ENCODE measurements at regions not wholly inside any gene's neighbourhood (a gene's known extent, or its start where the extent isn't known, plus 50 kb on each side); places are given as distances from the start of the nearest gene placed in this dataset.
"Not testable (repeated sequence)": the region's sequence is repeated elsewhere in the genome, so short reads cannot be mapped to it uniquely, and the experiment has no call there.

DNA sequence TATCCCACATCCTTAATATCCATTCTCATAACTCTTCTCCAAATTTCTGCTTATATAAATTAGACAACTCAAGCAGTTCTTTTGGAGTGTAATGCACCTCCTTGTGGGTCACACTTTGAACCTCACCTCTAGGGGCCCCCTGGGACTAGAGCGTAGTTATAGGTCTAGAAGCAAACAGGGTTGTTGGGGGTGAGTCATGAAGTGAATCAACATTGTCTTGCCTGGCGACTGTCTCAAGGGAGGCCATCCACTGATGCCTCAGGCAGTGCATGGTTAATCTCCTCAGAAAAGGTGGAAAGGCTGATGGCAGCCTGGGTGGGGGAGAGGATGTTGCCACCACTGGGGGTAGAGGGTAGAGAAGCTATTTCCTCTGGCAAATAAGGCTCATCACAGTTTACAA is 129.1 kb downstream of the TNFRSF21 start:
- no peak for DNase-seq

DNA sequence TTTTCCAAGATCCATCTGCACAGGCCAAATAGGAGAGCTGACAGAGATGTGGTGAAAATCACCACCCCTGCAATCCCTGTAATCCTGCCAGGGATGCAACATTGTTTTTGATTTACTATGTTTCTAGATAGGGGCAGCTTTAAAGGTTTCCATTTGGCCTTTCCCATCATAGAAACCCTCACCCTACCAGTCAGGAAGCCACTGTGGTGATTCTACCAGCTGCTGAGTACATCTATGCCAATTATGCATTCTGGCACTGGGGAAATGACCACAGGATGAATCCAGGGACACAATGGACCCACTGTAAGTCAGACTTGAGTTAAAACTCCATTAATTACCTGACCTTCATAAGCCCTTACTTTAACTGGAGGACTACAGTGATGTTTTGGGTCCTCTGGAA is 130.4 kb downstream of the TNFRSF21 start:
- DNase-seq, result no peak

DNA sequence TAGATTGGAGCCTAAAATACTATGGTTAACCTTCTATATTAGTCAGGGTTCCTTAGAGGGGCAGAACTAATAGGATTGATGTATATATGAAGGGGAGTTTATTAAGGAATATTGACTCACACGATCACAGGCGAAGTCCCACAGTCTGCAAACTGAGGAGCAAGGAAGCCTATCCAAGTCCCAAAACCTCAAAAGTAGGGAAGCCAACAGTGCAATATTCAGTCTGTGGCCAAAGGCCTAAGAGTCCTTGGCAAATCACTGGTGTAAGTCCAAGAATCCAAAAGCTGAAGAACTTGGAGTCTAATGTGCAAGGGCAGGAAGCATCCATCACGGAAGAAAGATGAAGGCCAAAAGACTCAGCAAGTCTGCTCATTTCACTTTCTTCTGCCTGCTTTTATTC is 133.5 kb upstream of the ADGRF1 start:
- no peak for DNase-seq

DNA sequence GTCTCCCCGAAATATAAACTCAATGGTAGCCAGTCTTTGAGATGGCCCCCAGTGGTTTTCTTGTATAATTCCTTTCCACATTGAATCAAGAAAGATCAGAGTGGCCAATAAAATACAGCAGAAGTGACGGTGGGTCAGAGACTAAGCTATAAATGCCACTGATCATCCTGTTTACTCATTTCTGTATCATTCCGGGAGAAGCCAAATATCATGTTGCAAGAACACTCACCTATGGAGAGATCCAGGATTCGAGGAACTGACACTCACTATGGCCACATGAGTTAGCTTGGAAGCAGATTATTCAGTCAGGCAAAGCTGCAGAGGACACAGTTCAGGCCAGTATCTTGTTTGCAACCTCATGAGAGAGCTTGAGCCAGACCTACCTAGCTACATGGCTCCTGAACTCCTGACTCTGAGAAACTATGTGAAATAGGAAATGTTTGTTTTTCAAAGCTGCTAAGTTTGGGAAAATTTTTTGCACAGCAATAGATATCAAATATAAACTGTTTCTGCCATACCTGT is 132.4 kb upstream of the ADGRF1 start:
- no peak for DNase-seq

DNA sequence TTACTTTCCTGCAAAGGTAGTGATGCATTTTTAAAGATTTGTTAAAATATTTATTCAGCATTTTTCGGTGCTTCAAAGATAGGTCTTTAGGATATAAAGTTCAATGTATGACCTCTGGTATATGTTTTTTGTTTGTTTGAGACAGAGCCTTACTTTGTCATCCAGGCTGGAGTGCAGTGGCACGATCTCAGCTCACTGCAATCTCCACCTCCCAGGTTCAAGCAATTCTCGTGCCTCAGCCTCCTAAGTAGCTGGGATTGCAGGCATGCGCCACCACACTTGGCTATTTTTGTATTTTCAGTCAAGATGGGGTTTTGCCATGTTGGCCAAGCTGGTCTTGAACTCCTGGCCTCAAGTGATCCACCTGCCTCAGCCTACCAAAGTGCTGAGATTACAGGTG is 131.9 kb upstream of the ADGRF1 start:
- not testable (repeated sequence) for DNase-seq

DNA sequence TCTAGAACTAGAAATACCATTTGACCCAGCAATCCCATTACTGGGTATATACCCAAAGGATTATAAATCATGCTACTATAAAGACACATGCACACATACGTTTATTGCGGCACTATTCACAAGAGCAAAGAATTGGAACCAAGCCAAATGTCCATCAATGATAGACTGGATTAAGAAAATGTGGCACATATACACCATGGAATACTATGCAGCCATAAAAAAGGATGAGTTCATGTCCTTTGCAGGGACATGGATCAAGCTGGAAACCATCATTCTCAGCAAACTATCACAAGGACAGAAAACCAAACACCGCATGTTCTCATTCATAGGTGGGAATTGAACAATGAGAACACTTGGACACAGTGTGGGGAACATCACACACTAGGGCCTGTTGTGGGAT is 131.0 kb upstream of the ADGRF1 start:
- not testable (repeated sequence) for DNase-seq

DNA sequence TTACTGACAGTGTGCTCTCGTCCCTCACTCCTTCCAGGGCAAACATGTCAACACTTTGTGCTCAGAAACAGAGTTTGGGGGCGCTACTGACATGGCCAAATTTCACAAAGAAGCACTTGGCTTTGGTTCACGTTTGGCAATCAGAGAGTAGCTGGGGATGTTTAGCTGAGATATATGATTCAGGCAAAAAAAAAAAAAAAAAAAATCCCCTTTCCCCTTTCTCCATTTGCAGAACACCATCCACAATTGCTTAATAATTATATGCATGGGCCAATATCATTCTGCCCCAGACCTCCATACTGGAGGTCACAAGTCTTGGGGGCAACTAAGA is 128.4 kb upstream of the ADGRF1 start:
- no peak for DNase-seq

DNA sequence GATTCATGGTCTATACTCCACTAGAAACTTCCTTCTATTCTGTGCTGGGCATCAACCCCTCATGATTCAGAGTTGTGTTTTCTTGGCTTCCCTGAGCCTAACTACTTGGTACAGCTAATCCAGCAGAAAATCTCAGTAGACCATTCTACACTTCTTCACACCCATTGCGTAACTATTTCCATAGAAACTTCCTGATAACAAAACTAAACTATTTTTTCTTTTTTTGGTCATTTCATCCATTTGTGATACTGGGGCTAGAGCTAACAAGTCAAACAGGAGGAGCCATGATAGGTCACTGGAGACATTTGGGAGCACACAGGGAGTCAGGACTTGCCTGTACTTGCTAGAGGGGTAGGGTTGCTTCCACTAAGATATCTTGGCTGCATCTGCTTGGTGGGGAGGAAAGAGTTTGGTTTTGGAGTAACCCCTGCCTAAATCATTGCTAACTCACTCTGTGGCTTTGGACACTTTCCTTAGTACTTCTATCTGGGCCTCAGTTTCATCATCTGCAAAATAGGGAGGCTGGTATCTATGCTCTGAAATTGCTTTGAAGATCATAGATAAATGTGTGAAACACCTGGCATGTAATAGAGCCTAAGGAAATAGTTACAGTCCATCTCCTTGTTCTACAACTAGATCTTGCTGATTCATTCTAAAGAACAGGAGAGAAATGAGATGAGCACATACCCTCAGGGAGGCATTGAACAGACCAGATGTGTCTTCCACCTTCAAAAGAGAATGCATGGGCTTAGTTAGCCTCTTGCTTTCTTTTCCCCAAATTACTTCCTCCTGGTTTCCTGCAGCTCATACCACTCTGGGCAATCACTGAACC is 127.9 kb upstream of the ADGRF1 start:
- no peak for DNase-seq

DNA sequence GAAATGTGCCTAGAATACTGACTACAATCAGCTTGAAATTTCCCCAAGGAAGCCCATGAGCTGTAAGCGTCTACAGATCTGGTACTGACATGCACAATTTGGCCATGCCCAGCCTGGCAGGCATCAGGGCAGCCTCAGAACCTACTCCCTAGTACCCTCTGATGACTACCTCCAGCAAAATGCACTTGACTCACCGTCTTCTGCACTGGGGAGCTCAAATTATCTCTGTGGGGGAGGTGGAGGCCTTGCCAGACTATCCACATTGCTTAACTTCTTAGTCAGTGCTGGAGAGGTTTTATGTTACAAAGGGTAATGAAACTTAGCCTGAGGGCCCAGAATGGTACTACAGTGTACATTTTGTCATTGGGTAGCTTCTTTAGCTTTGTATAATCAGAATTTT is 126.0 kb upstream of the ADGRF1 start:
- no peak for DNase-seq

DNA sequence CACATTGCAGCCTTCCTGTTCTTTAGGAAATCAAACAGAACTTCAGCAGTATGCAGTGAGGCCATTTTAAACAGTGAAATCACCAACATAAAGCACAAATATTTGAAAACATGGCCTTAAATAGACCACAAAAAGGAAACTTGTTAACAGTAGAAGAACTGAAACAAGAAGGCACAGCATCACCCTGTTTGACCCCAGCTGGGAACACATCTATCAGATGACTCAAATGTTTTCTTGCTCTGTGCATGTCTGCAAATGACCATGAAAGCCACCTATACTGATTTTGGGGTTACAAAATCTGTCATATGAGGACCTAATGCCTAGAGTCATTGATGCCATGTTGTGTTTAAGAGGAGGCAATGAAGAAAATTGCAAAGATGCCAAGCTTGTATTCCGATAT is 123.8 kb upstream of the ADGRF1 start:
- no peak for DNase-seq

DNA sequence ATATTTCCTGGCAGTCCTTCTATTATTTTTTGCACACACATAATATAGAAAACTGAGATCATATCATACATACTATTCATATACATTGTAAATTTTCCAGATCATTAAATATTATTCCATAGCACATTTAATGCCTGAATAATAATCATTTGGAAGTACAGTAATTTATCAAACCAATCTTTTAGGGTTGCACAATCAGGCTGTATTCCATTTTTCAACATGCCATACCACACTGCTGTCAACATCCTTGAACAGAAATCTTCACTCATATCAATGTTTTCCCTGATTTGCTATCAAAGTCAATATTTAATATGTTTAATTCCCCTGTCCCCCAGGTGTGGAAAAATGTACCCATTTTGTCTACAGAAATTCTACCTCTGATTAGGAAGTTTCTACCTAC is 122.7 kb upstream of the ADGRF1 start:
- DNase-seq, result no peak

DNA sequence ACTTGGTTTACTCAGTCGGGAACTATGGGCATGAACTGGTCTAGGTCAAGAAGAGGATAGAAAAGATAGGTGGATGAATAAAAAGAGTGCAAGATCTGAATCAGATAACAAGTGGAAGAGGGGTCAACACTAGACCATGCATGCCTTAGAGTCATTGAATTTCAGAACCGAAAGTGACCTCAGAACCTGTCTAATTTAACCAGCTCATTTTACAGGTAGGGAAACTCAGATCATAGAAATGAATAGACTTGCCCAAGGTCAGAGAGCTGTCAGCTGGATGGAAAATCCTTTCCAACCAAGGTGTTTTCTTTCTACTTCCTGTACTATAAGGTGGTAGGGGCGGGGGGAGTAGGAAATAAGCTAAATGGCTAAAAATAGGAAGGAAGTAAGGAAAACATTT is 121.4 kb upstream of the ADGRF1 start:
- DNase-seq, result no peak

DNA sequence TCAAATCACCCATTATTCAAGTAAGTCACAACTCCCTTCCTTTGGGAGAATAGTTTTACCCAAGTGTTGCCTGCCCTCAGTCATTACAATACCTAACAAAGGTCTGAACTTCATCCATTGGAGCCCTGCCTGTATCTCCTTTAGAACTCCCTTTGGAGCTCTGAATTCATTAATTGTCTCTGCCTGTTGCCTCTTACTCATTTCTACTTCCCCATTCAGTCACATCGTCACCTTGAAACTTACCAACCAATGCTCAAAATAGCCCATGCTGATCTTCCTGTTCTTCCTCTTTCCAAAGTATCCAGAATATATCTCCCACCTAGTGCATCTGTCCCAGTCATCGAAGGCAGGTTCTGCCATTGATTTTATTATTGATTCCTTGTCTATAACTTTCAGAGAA is 120.7 kb upstream of the ADGRF1 start:
- DNase-seq, result no peak

DNA sequence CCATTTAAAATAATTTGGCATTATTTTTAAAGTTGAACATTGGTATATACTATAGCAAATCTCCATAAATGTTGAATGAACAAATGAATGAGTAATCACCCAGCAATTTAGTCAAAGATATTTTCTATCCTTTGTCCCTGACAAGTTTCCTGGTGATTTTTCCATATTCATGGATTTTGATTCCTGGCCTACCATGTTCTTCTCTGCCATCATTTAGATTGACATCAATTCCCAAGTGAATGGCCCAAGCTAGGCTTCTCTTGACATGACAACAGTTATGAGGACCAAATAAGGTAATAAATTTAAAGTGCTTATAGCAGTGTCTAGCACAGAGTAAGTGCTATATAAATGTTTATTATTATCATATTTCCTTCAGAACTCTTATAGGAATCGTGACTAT is 120.1 kb upstream of the ADGRF1 start:
- no peak for DNase-seq

DNA sequence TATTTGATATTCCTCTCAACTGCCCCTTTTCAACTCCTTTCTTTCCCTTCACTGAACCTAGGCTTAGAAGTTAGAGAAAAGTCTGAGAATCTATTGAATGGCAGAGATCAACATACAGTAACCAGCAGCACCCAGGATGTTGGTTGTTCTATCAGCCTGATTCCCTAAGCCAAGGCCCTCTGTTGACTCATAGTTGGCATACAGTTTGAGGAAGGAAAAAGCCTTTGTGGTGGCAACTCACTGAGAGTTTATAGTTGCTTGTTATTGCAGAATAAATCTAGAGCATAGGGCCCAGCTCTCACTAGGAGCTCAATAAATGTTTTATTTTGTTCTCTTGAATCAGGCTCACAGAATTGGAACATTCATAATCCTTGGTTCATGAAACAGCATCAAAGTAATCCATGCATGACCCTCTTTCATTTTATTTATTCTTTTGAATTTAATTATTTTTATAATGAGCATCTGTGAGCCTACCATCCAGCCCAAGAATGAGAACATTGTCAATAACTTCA is 119.1 kb upstream of the ADGRF1 start:
- DNase-seq, result no peak

DNA sequence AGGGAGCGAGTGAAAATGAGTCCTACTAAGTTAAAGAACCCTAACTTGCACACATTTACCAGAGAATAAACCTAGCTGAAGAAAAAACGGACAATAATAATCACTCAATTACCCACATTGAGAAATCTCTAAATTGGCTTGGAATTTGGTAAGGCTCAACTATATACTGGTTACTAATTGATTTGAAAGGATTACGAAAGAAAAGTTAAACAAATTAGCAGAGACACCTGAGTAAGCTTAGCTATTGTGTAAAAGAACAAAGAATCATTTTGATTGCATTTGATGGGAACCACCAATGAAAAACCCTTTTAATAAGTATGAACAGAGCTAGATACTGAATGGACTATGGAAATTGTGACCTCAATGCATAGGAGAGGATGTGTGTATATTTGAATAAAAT is 118.6 kb upstream of the ADGRF1 start:
- no peak for DNase-seq

DNA sequence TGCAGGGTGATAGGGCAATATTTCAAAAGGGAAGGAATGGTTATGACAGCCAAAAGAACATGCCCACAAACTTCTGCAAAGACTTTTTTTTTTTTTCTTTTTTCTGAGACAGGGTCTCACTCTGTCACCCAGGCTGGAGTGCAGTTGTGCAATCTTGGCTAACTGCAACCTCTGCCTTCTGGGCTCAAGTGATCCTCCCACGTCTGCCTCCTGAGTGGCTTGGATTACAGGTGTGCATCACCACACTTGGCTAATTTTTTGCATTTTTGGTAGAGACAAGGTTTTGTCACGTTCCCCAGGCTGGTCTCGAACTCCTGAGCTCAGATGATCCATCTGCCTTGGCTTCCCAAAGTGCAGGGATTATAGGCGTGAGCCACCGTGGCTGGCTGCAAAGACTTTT is 117.6 kb upstream of the ADGRF1 start:
- DNase-seq, result no peak

DNA sequence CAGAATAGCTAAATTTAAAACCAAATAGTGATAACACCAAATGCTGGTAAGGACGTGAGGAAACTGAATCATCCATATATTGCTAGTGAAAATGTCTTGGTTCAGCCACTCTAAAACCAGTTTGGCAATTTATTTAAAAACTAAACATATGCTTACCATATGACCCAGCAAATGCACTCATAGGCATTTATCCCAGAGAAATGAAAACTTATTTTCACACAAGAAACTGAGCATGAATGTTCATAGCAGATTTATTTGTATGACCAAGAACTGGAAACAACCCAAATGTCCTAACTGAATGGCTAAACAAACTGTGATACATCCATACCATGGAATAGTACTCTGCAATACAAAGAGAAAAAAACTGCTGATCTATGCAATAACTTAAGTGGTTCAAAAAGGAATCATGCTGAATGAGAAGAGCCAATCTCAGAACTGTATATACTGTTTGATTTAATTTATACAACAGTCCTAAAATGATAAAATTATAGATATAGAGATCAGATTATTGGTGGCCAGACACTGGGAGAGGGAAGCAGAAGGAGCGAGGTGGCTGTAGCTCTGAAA is 115.6 kb upstream of the ADGRF1 start:
- DNase-seq, result no peak

DNA sequence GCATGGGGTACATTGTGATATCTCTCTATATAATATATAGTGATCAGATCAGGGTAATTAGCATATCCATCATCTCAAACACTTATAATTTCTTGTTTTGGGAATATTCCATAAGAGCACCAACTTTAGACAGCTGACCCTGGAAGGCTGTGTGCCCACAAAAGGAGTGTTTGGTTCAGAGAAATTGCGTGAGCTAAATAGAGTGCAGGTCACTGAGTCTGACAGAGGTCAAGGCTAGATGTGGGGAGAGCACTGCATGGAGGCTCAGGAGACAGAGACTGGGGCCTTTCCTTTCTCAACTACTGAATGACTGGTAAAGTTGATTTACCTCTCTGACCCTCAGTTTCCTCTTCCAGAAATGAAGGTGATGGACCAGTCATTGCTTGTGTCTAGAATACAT is 114.9 kb upstream of the ADGRF1 start:
- DNase-seq, result no peak

DNA sequence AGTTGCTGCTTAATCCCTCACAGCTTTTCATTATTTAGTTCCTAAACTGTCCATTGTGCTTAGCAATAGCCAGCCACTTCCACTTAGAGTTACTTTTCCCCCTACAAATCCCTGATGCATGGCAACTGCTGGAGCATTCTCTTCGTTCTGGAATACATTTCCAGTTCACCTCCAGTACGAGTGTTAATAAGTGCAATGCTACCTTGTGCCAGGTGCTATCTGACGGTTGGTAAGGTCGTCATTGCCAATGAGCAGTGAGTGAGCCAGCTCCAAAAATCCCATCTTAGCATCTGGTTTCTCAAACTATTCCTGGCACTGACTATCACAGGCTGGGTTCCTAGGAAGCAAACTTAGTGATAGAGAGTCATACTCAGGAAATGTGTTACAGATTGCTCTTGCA is 114.1 kb upstream of the ADGRF1 start:
- no peak for DNase-seq

DNA sequence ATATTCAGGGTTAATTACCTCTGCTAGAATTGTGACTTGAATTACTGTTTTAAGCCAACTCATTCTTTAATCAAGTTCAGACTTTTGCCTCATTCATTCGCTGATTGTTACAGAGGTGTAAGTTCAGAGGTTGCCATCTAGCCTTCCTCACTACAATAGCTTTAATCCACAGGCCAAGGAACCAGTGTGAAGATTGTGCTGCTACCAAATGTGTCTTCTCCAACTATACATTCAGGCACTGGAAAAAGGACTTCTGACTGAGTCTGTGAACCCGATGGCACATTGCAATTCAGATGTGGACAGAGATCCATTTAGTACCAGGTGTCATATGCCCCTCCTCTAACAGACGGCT is 111.2 kb upstream of the ADGRF1 start:
- DNase-seq, result no peak

DNA sequence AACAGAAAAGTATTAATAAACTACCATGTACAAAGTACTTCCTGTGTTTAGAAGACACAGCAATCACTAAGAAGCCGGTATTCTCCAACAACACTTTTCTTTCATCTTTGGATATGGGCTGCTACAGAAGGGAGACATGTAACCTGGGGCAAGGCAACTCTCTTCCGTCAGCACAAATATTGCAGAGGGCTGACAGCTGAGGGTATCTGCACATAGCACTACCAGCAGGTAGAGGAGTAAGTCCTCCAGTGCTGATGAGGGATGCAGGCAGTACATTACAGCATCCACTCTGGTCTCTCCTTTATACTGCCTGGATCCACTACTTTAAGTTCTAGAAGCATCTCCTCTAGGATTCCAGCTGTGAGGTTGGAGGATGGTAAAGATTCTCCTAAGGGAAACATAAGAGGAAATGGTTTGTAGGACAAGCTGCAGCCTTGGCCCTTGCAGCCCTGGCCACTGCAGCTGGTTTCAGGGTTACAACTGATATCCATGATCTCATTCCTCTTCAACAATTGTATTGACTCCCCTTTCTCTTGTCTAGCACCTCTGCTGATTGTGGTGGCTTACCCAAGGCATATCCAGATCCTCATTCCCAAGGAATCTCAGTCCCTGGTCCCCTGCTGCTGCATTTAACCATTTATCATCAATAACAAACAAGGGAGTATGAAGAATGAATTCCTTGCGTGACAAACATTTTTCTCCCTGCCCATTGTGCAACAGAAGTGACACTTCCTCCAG is 110.7 kb upstream of the ADGRF1 start:
- DNase-seq, result no peak

DNA sequence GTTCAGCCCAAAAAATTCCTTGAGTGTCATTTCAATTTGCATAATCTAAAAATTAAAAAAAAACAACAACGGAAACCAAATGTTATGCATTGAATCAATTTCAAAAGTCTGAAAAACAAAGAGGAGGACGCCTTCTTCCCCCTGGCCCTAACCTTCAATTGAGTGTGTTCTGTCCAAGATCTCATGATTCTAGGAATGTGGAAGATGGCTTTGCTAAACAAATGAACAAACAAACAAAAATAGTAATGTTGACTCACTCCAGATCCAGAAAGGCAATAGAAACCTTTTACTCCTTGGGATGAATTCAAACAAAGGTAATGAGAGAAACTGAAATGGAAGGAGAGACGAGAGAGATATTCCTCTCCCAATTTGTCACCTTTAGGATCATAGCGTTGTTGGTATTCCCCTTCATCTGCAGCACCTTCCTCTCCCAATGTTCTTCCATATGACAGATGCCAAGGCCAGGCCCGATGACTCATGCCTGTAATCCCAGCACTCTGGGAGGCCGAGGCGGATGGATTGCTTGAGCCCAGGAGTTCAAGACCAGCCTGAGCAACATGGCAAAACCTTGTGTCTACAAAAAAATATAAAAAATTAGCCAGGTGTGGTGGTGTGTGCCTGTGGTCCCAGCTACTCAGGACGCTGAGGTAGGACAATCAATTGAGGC is 109.2 kb upstream of the ADGRF1 start:
- no peak for DNase-seq

DNA sequence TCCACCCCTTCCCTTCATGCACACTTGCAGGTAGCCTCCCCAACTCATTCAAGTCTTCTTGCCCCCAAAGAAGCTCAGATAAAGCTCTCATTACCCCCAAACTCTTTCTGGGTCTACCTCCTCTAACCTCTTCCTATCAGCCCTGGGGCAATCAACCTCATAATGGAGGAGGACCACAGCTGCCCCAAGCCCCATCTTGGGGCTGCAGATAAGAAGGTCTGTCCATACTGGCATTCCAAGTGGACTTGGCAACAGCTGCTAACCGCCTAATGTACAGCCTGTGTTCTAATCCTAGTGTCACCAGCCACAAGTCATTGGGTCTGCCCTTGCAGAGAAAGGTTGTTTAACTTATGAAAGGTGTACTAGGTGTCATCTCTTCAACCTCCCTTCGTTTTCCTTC is 107.4 kb upstream of the ADGRF1 start:
- no peak for DNase-seq

All from femur (tissue), 1 donor.